GM18873 (cell line): ENCODE measurements at regions not wholly inside any gene's neighbourhood (a gene's known extent, or its start where the extent isn't known, plus 50 kb on each side); places are given as distances from the start of the nearest gene placed in this dataset.
"Not testable (repeated sequence)": the region's sequence is repeated elsewhere in the genome, so short reads cannot be mapped to it uniquely, and the experiment has no call there.

Experiments used
- ATAC-seq: cut with Tn5 transposase; IDR thresholded peaks from one replicate; pipeline ENCODE4 v1.9.1; 2021; ENCODE audit warnings: mild to moderate bottlenecking, moderate library complexity, moderate number of reproducible peaks; ENCODE audit not compliant: unreplicated experiment, low FRiP score

- ATAC-seq: not testable (repeated sequence)
Measured at GRCh38 chr9:103237571-103238109, 242.5 kb downstream of the CYLC2 start.

GRCh38 chr9:103242025-103242424 is 246.9 kb downstream of the CYLC2 start:
- ATAC-seq: no peak

DNA sequence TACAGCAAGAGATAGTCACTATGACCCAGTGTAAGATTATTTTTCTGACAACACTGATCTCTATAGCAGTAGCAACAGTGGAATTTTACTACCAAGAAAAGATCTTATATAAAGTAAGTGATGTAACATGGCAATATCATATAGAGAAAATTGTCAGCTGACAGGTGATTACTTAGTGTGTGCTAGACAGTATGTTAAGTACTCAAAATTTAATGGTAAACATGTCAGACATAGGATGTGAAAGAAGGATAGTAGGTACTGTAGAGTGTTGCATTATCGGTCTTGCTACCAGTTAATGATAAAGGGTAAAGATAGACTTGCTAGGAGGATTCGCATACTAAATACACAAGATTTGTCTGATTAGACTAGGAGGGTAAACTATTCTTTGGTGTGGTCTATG is 247.4 kb downstream of the CYLC2 start:
- no peak for ATAC-seq

DNA sequence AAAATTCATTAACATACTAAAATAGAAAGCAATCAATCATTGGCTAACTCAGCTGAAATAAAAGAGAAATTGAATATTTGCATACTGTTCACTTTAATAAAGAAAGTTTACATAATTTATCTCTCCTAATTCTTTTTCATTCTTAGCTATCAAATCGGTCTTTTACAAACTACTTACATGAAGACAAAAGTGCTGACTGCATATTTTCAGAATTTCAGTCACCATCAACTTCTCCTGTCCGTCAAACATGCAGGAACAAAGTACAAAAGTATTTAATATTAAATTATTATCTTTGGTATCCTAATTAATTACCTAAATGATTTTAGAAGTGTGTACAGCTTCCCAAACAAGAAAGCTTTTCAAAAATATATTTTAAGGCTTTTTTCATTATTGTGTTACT is 248.4 kb downstream of the CYLC2 start:
- no peak for ATAC-seq

- no peak for ATAC-seq
Measured at GRCh38 chr9:103245369-103245768, 250.2 kb downstream of the CYLC2 start.

DNA sequence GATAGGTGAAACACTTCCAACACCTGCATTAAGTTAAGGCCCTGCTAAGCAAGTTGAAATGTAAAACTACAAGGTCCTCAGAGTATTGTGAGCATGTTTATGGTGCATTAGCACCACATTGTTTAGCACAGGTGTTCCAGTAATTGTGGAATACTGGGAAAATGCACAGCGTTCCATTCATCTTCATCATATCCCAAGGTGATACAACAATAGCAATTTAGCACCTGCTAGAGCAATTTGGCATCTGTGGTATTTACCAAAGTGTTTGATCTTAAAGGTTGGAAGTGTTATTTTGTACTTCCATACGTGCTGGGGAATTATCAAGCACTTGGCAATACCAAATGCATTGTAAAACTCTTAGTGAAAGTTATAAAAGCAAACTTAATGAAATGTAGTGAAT is 266.8 kb downstream of the CYLC2 start:
- ATAC-seq: no peak

GRCh38 chr9:103266064-103266463 is 270.9 kb downstream of the CYLC2 start:
- no peak for ATAC-seq

DNA sequence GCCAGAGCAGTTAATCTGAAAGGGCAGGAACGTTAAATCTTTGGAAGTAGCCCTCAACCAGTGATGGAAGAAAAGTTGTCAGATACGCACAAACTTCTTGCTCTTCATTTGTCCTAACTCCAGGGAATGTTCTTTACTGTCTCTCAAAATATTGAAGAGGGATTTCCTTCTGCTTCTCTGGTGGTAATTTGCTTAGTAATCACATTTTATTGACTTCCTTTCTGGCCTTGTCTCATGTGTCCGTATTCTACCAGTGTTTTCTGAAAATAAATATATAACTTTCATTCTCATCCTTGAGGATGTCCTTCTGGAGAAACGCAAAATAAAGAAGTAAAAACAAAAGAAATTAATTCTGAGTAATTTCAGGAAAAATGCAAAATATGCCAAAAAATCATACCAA is 282.1 kb downstream of the CYLC2 start:
- no peak for ATAC-seq

DNA sequence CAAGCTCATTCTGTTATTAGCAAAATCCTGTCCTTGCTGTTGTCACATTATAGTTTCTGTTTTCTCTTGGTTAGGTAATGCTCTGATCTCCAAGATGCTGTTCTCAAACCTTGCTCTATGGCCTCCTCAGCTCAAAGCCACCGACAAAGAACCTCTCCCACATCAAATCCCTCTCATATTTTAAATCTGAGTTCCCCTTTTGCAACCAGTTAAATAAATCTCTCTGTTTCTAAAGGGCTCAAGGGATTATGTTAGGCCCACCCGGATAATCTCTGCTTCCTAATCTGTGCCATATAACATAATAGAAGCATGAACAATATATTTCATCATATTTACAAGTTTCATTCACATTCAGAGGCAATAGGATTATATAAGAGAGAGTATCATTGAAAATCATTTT is 286.0 kb downstream of the CYLC2 start:
- ATAC-seq: no peak

DNA sequence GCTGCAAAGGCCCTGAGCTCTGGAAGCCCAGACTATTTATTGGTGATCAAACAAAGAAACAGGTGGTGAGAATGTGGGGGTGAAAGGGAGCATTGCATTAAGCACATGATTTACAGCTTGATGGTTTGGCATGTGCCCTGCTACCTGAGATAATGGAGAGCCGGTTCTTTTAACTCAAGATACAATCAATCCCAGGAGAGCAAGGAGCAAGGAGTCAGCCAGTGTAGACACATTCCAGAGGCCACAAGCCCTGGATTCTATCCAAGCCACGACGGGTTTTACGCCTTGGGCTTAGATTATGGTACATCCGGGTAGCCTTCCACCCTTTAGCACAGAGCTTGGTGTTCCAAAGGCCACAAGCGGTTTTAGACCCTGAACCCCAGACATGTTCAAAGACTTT is 292.2 kb downstream of the CYLC2 start:
- ATAC-seq: no peak

GRCh38 chr9:103296189-103296588 is 301.1 kb downstream of the CYLC2 start:
- no peak for ATAC-seq

GRCh38 chr9:103301051-103301450 is 305.9 kb downstream of the CYLC2 start:
- ATAC-seq: no peak

DNA sequence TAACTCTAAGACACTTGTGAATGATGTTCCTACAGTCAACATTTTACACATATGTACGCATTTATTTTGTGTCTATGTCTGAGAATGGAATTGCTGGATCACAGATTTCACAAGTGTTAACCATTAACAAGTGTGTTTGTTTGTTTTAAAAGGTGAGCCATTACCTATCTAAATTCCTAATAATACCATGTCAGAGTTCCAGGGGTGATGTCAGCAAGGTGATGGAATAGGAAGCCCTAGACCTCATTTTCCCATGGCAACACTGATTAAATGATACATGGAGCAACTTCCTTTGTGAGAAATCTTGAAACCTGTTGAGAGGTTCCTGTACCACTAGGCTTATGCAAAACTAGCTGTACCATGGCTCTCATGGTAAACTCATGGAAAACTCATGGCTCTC is 309.7 kb downstream of the CYLC2 start:
- no peak for ATAC-seq

- no peak for ATAC-seq
Measured at GRCh38 chr9:103319979-103320378, 324.8 kb downstream of the CYLC2 start.

GRCh38 chr9:103323699-103324098 is 328.6 kb downstream of the CYLC2 start:
- ATAC-seq: no peak

DNA sequence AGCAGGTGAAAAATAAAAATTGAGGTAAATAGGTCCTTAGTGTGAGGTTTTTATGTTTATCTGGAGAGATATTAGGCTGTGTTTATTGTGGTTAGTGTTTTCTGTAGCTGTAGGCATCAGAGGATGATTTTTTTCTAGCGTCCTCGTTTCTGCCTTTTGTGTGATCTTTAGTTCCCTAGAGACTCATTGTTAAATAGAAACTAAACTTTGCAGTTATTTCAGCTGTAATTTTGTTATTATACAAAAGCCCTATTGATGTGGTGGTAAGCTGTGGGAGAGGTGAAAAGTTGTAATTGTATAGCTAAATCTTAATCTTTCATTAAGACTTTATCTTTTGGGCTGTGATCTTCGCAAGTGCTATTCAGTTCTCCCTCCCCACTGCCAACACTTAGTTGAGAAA is 340.3 kb downstream of the CYLC2 start:
- no peak for ATAC-seq

DNA sequence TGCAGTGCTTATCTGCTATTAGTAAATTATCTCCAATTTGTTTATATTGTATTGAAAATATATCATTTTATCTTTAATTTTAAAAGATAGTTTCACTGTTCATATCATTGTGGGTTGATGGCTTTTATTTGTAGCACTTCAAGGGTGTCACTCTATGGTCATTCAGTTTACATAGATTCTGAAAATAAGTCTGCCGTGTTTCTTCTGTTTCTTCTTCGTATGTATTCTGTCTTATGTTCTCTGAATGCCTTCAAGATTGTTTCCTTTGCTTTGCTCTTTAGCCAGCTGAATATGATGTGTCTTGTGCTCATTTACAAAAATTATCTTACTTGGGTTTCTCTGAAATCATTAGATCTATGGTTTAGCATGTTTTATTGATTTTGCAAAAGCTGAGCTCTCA is 359.9 kb downstream of the CYLC2 start:
- no peak for ATAC-seq

DNA sequence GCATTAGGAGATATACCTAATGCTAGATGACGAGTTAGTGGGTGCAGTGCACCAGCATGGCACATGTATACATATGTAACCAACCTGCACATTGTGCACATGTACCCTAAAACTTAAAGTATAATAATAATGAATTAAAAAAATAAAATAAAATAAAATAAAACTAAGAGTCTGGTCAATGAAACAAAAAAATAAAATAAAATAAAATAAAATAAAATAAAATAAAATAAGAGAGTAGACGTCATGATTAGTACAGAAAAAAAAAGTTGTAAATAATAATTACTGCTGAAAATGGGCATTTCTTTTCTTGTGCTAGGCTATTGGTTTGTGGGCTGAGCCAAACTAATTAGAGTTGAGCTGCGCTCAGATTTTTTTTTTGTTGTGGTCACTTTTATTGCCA is 362.8 kb downstream of the CYLC2 start:
- ATAC-seq: not testable (repeated sequence)

GRCh38 chr9:103361906-103362305 is 366.8 kb downstream of the CYLC2 start:
- no peak for ATAC-seq

DNA sequence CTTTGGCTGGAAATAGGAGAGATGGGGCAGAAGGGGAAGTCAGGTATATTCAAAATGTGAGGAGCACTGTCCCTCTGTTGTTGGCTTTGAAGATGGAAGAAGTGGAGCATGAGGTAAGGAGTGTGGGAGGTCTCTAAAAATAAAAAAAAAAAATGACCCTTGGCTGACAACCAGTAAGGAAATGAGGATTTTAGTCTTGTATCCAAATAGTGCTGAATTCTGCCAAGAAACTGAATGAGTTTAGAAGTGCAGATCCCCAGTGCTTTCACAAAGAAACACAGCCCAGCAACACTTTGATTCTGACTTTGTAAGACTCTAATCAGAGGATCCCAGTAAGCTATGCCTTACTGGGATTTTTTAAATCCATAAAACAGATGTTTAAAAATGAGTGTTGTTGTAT is 367.9 kb downstream of the CYLC2 start:
- no peak for ATAC-seq

DNA sequence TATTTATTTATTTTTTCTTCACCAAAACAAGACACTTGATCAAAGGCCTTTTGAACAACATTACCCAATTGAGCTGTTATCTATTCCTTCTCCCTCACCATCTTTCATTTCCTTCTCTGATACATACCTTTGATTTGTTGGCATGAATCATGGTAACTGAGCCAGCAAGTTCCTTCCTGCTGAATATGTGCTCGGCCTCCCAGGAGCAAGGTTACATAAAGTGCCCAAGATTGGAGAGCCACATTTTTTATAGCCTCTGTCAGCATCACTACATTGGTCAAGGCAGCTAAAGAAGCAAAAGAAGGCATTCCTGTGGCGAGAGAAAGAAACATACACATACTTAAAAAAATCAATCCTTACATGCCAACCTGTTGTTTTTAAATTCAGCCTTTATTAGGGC is 369.6 kb downstream of the CYLC2 start:
- no peak for ATAC-seq

DNA sequence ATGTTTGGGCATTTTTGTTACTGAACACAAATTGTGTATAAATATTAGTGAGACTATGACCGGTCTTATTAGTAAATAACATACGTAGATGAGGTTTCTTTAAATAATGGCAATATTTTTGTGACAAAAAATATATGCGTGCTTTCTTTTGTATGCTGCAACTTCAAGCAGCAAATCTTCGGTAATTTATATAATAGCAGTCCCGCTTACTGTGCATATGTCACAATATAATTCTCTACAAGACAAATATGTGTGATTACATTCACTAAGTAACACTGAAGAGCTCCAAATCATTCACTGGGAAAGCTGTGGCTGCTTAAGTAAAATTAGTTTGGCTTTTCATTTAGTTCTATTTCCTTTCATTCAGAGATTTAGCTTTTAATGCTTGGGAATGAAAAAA is 376.0 kb downstream of the CYLC2 start:
- ATAC-seq: no peak

GRCh38 chr9:103372828-103373227 is 377.7 kb downstream of the CYLC2 start:
- ATAC-seq: no peak
